Endodermal cell (in vitro differentiated cells): ENCODE measurements at regions not wholly inside any gene's neighbourhood (a gene's known extent, or its start where the extent isn't known, plus 50 kb on each side); places are given as distances from the start of the nearest gene placed in this dataset.

Experiments used
- DNase-seq: peaks from one replicate; pipeline ENCODE4 v3.0.0-alpha.2; 2017
- H3K27ac ChIP-seq: 2 replicates; pipeline ENCODE4 v1.5.1; 2013; ENCODE audit warnings: mild to moderate bottlenecking, low read depth, low read length, moderate library complexity
- H3K27me3 ChIP-seq: 2 replicates; pipeline ENCODE4 v1.6.1; 2013; ENCODE audit warnings: mild to moderate bottlenecking, low read length, moderate library complexity; ENCODE audit not compliant: insufficient read depth, control insufficient read depth, poor library complexity, severe bottlenecking
- H3K36me3 ChIP-seq: 2 replicates; pipeline ENCODE4 v1.7.0; 2013; ENCODE audit warnings: mild to moderate bottlenecking, low read length, moderate library complexity; ENCODE audit not compliant: control insufficient read depth, insufficient read depth
- H3K4me1 ChIP-seq: one replicate; pipeline ENCODE4 v1.7.0; 2013; ENCODE audit warnings: low read length; ENCODE audit not compliant: control insufficient read depth, insufficient read depth
- H3K4me3 ChIP-seq: 2 replicates; pipeline ENCODE4 v1.5.1; 2013; ENCODE audit warnings: mild to moderate bottlenecking, low read length, moderate library complexity
- H3K9ac ChIP-seq: 2 replicates; pipeline ENCODE4 v1.6.1; 2013; ENCODE audit warnings: mild to moderate bottlenecking, low read length, moderate library complexity; ENCODE audit not compliant: poor library complexity, severe bottlenecking; ENCODE audit errors: extremely low read depth
- H3K9me3 ChIP-seq: 2 replicates; pipeline ENCODE4 v1.6.1; 2013; ENCODE audit warnings: mild to moderate bottlenecking, low read length, moderate library complexity; ENCODE audit not compliant: control insufficient read depth
- H3K27ac Mint-ChIP-seq: 2 replicates; pipeline ENCODE4 v1.8.0; 2020; ENCODE audit warnings: mixed read lengths
- H3K27me3 Mint-ChIP-seq: 2 replicates; pipeline ENCODE4 v1.8.0; 2021; ENCODE audit warnings: mild to moderate bottlenecking, mixed read lengths; ENCODE audit not compliant: insufficient read depth
- H3K36me3 Mint-ChIP-seq: 2 replicates; pipeline ENCODE4 v1.8.0; 2020; ENCODE audit warnings: low read depth, mixed read lengths
- H3K4me1 Mint-ChIP-seq: 2 replicates; pipeline ENCODE4 v1.8.0; 2020; ENCODE audit warnings: mixed read lengths
- H3K4me3 Mint-ChIP-seq: 2 replicates; pipeline ENCODE4 v1.8.0; 2020; ENCODE audit warnings: mild to moderate bottlenecking, moderate library complexity, mixed read lengths
- H3K9me3 Mint-ChIP-seq: 2 replicates; pipeline ENCODE4 v1.8.0; 2020; ENCODE audit warnings: mild to moderate bottlenecking, mixed read lengths
- WGBS, 2 experiments: methylation state at CpG; one replicate each; pipeline versions ENCODE4 v1.1.5 to v1.1.7; 2013; ENCODE audit warnings: missing lambda C conversion rate in 2 of 2, mixed read lengths in 1 of 2; ENCODE audit not compliant: insufficient coverage in 1 of 2, insufficient read length in 1 of 2; 5-methylcytosine and 5-hydroxymethylcytosine counted together
- TF ChIP-seq, protein P1 (sequence below): fragments of 200-600 bp; sonication (generic); conservative IDR thresholded peaks from 2 replicates; pipeline ENCODE4 v1.5.0; 2021; ENCODE audit warnings: antibody characterized with exemption, mild to moderate bottlenecking

DNA sequence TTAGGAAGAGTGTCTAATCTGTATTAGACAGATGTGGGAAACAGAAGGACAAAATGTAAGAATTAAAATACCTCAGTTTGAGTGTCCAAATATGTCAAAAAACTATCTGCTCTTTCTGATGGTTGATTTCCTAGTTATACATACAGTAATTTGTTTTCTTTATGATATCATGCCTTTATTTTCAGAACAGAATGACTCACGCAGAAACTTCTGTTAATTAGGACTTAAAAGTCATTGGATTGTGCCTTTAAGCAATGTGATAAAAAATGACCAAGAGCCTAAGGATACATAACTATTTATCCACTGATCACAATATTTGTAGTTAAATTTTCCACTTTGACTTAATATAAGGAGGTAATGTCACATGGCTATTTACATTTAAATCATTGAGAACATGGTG lies 206.7 kb upstream of the PTPRZ1 start:
- no peaks in the 10 kb centered on the region for H3K36me3 Mint-ChIP-seq
- TF ChIP-seq, protein P1, sequence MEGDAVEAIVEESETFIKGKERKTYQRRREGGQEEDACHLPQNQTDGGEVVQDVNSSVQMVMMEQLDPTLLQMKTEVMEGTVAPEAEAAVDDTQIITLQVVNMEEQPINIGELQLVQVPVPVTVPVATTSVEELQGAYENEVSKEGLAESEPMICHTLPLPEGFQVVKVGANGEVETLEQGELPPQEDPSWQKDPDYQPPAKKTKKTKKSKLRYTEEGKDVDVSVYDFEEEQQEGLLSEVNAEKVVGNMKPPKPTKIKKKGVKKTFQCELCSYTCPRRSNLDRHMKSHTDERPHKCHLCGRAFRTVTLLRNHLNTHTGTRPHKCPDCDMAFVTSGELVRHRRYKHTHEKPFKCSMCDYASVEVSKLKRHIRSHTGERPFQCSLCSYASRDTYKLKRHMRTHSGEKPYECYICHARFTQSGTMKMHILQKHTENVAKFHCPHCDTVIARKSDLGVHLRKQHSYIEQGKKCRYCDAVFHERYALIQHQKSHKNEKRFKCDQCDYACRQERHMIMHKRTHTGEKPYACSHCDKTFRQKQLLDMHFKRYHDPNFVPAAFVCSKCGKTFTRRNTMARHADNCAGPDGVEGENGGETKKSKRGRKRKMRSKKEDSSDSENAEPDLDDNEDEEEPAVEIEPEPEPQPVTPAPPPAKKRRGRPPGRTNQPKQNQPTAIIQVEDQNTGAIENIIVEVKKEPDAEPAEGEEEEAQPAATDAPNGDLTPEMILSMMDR: no peak
- peaks cover 7% of the 10 kb centered on the region for H3K4me1 Mint-ChIP-seq
- DNase-seq: no peak
- WGBS, 2 experiments: 90% methylated on average over 1 of the region's 1 CpG; no CpG with 5 or more reads in 1 of the 2 experiments
- no peak overlapping the region for H3K9ac ChIP-seq
- H3K9me3 ChIP-seq: no peaks in the 10 kb centered on the region
- H3K4me3 Mint-ChIP-seq: no peak overlapping the region
- H3K27ac Mint-ChIP-seq: no peak overlapping the region
- H3K27me3 ChIP-seq: no peaks in the 10 kb centered on the region
- H3K27ac ChIP-seq: no peak overlapping the region
- no peaks in the 10 kb centered on the region for H3K27me3 Mint-ChIP-seq
- no peaks in the 10 kb centered on the region for H3K36me3 ChIP-seq
- no peaks in the 10 kb centered on the region for H3K4me1 ChIP-seq
- no peak overlapping the region for H3K4me3 ChIP-seq
- peaks cover 13% of the 10 kb centered on the region for H3K9me3 Mint-ChIP-seq

DNA sequence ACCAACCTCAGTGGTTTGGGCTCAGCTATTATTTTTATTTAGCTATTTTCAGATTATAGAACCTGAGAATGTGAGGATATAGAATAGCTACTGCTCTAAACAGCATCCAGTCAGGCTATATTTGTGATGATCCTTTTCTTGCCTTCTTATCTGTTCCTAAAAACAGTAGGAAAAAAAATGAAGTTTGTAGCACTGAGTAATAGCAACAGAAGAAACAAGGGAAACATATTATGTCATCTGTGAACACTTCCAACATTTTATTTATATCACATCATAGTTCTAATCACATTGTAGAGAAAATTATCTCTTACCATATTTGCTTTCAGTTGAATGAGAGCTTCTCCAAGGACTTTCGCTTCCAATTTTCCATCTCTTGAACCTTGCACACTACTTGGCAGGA lies 229.6 kb upstream of the PTPRZ1 start:
- no peaks in the 10 kb centered on the region for H3K27me3 Mint-ChIP-seq
- Histone ChIP-seq H3K27ac (no peak overlapping the region), H3K27me3 (no peaks in the 10 kb centered on the region), H3K36me3 (no peaks in the 10 kb centered on the region), H3K4me3 (no peak overlapping the region), H3K4me1 (no peaks in the 10 kb centered on the region), H3K9ac (no peak overlapping the region), H3K9me3 (no peaks in the 10 kb centered on the region)
- TF ChIP-seq, protein P1: no peak
- 97% methylated on average over 1 of the region's 1 CpG; no CpG with 5 or more reads in 1 of the 2 experiments for WGBS, 2 experiments
- no peak overlapping the region for H3K27ac Mint-ChIP-seq
- peaks cover 6% of the 10 kb centered on the region for H3K9me3 Mint-ChIP-seq
- DNase-seq: no peak
- H3K36me3 Mint-ChIP-seq: no peaks in the 10 kb centered on the region
- H3K4me3 Mint-ChIP-seq: no peak overlapping the region
- no peaks in the 10 kb centered on the region for H3K4me1 Mint-ChIP-seq

DNA sequence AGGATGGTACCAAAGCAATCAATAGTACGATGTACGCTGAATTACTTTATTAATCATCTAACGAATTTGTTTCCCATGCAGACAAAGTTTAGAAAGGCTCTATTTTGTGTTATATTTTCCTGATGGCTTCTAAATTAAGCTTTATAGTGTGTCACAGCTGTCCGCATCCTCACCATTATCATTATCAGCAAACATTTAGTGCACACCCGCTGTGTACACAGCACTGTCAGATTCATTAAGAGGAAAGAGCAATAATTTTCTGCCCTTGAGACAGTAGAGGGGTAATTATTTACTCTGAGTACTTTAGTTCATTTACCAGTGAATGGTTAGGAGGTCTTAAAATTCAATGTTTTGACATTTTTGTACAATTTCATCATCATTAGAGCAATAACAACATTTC lies 233.3 kb upstream of the PTPRZ1 start:
- H3K27ac Mint-ChIP-seq: no peak overlapping the region
- H3K9me3 ChIP-seq: no peaks in the 10 kb centered on the region
- no peak overlapping the region for H3K4me3 Mint-ChIP-seq
- peaks cover 9% of the 10 kb centered on the region for H3K4me1 Mint-ChIP-seq
- no peaks in the 10 kb centered on the region for H3K27me3 ChIP-seq
- H3K4me1 ChIP-seq: peaks cover 5% of the 10 kb centered on the region
- no peaks in the 10 kb centered on the region for H3K9me3 Mint-ChIP-seq
- no peaks in the 10 kb centered on the region for H3K36me3 Mint-ChIP-seq
- H3K9ac ChIP-seq: no peak overlapping the region
- 95 to 100% methylated on average over 2 to 5 of the region's 5 CpGs for WGBS, 2 experiments
- DNase-seq: no peak
- H3K27ac ChIP-seq: no peak overlapping the region
- H3K27me3 Mint-ChIP-seq: no peaks in the 10 kb centered on the region
- H3K4me3 ChIP-seq: no peak overlapping the region
- no peaks in the 10 kb centered on the region for H3K36me3 ChIP-seq
- TF ChIP-seq, protein P1: no peak
